GM19324 (cell line): ENCODE measurements at regions not wholly inside any gene's neighbourhood (a gene's known extent, or its start where the extent isn't known, plus 50 kb on each side); places are given as distances from the start of the nearest gene placed in this dataset.

Experiments
- ATAC-seq: cut with Tn5 transposase; IDR thresholded peaks from one replicate; pipeline ENCODE4 v1.9.1; 2021; ENCODE audit warnings: mild to moderate bottlenecking, moderate library complexity; ENCODE audit not compliant: unreplicated experiment, low FRiP score

DNA sequence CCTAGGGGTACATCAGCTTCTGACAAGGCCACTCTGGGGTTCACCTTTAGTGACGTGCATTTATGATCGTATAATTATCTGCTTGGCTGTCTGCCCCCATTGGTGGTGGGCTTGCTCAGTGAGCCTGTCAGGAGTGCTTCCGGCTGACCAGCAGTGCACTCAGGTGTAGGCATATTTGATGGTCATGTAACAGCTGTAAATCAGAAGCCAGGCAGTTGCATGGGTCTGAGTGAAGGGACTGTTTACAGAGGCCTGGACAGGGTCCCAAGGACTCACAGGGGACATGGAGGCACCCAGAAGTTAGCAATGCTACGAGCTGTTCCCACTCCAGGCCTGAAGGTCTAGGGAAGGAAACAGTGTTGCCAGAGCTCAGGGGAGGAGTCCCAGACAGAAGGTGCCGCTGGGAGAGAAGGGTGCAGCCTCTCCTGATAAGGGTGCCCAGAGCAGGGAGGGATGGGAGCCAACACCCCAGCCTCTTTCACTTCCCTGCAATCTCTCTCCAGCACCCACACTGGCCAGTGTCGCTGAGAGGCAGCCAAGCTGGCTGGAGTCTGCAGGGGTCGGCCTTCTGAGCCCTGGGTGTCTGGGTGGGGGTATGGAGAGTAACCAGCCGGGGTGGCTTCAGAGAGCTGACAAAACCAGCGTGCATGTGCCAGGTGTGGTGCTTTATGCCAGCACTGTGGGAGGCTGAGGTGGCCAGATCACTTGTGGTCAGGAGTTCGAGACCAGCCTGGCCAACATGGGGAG is 61.3 kb upstream of the PRR23E start:
- ATAC-seq: no peak

DNA sequence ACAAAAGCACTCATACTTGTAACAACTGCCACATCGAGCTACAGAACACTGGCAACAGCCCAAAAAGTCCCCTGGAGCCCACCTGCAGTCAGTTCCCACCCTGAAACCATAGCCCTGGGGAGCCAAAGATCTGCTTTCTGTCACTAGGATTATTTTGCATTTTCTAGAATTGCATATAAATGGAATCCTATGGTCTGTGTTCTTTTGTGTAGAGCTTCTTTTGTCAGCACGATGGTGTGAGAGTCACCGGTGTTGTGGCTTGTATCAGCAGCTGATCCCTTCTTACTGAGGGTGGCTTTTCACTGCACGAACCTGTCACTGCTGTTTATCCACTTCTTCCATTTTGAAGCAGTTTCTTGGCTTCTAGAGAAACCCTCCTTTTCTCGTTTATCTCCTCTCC is 60.1 kb upstream of the PRR23E start:
- no peak for ATAC-seq

DNA sequence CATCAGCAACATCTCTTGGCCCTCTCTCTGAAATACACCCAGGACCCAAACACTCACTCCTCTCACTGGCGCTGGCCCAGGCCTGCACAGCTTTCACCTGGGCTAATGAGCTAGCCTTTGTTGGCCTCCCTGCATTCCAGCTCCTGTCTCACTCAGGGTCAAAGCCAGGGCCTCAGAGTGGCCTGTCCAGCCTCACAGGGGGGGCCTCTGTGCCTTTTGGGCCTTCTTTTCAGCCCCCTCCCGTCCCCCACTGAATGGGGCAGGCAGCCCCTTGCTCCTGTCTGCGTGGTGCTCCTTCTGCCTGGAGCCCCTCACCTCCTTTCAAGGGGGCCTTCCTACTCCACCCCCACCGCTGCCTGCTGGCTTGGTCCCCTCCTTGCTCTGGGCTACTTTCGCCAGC is 59.0 kb upstream of the PRR23E start:
- ATAC-seq: no peak

DNA sequence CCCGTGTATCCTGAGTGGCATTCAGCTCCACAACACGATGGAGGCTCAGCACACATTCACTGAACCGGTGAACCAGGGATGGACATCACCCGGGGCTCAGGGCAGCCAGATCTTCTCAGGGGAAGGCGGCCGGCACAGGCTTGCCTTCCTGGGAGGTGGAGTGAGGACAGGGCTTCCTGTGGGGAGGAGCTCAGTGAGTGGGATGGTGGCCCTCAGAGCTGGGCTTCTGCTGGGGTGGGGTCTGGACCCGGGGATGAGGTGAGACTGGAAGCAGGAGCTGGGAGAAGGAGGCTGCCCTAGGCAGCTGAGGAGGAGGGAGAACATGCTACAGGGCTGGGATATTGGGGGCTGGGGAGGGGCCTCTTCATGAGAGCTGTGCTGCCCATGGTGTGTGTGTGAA is 58.5 kb upstream of the PRR23E start:
- no peak for ATAC-seq

DNA sequence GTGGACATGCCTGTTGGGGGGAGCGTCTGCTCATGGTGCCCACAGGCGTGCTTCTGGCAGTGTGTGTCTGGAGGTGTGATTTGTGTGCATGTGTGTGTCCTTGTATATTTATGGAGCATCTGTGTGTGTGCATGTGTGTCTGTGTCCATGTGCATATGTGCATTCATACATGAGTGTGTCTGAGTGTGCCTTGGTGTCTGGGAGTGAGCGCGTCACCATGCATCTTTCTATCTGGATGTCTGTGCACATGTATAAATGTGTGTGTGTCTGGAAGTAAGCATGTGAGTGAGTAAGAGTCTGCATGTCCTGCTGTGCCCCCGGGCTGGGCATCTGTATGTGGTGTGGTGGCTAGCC is 58.1 kb upstream of the PRR23E start:
- ATAC-seq: no peak

DNA sequence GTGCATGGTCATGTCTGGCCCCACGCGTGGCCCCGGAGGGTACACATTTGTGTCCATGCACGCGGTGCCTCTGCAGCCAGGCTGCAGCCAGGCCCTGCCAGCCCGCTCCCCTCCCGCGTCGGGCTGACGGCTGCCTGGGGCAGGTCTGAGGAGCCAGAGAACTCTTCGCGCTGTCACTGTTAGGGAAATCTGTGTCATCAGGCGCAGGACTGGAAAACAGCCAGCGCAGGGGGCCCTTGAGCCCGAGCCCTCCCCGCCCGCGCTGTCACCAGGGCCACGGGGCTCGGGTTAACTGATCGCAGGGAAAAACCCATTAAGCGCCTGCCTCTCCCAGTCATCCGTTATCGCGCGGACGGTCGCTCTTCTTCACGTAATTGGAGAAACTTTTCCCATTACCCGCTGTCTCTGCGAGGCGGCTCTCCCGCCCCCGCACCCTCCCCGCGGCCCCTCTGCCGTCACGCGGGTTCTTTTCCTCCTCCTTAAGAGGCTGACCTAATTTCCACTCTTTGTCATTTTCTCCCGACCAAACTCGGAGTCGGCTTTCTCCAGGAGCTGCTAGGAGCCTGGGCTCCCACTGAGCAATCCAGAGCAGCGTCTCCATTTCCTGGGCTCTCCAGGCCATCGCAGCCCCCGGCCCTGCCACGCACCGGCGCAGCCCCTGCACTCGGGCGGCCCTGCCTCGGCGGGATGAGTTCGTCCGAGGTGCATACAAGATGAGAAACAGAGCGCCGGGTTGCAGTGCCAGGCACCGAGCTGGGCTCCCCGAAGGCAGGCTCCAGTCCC is 57.5 kb upstream of the PRR23E start:
- ATAC-seq: no peak

DNA sequence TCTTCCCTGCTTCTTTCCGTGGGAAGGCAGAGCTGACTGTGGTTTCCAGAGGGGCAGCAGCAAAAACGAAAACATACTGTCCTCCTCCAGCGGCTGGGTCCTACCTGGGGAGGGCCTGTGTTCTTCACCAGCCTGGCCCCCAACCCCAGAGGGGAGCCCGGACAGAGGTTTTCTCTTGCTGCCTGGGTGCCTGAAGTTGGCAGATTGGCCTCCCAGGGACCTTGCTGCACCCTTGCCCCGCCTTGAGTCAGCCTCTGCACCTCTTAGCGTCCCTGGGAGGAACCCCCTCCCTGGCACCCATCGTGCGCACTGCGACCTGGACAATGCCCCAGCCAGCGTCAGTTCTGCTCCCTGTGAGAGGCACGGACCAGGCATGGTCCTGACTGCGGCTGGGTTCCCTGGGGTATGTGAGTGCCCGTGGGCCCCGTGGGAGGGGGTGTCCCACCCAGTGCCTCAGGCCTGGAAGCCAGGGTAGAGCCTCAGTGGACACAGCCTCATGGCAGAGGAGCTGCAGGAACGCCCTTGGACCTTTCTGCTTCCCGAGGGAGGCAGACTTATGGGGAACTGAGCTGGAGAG is 56.8 kb upstream of the PRR23E start:
- ATAC-seq: no peak

DNA sequence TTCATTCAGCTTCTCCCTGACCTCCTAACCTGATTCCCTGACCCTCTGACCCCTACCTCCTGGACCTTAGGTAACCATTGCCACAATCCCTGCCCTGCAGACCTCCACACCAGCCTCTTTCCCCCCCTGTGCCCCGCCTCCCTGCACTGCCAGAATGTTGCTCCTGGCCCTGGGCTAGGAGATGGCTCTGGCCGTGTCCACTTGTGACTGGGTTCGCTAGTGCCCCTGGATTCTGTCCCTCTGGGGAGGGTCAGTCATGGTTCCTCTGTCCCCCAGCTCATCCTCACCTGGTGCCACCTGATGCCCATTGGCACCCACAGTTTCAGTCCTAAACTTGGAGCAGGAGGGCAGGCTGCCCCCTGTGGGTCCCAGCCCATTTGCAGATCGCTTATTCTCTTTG is 56.2 kb upstream of the PRR23E start:
- no peak for ATAC-seq

DNA sequence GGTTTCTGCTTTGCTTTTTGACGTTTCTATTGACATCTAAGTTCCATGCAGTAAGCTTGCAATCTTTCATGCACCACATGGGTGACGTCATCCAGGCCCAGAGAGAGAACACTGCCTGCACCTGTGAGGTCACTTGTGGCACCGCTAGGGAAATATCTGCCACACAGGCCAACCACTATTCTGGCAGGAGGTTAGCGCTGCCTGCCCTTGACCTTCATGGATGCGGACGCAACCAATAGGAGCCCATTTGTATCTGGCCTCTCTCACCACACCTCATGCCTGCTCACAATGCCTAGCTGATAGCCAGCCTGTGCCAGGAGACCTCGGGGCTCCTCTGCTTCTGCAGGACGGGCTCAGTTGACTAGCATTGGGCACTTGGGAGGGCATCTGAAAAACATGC is 55.8 kb upstream of the PRR23E start:
- no peak for ATAC-seq

DNA sequence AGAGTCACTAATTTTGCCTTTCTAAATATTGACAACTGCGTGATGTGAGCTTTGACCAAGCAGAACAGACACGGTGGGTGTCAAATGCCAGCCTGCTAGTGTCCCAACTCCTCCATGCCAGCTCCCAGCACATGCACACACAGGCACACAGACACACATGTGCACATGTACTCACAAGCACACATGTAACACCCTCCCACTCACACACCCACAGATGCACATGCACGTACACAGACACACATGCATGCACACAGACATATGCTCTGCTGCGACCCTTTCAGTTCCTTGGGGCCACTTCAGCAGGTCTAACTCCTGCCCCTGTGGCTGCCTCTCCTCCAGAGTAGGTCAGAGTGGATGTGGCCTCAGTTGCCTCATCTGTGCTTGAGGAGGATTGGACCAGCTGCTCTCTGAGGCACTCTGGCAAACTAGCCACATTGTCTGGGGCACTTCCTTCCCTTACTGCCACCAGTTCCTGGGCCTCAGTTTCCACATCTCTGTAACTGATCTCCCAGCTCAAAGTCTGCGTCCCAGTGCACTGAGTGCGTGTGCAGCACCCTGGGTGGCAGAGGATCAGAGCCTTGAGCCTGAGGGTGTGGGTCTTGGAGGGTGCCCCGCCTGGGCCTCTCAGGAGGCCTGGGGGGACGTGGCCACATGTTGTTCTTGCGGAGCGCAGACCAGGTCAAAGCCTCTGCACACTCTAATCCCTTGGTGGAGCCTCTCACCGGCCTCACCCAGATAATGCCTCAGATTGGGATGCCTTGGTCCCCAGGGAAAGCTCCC is 55.0 kb upstream of the PRR23E start:
- ATAC-seq: no peak

DNA sequence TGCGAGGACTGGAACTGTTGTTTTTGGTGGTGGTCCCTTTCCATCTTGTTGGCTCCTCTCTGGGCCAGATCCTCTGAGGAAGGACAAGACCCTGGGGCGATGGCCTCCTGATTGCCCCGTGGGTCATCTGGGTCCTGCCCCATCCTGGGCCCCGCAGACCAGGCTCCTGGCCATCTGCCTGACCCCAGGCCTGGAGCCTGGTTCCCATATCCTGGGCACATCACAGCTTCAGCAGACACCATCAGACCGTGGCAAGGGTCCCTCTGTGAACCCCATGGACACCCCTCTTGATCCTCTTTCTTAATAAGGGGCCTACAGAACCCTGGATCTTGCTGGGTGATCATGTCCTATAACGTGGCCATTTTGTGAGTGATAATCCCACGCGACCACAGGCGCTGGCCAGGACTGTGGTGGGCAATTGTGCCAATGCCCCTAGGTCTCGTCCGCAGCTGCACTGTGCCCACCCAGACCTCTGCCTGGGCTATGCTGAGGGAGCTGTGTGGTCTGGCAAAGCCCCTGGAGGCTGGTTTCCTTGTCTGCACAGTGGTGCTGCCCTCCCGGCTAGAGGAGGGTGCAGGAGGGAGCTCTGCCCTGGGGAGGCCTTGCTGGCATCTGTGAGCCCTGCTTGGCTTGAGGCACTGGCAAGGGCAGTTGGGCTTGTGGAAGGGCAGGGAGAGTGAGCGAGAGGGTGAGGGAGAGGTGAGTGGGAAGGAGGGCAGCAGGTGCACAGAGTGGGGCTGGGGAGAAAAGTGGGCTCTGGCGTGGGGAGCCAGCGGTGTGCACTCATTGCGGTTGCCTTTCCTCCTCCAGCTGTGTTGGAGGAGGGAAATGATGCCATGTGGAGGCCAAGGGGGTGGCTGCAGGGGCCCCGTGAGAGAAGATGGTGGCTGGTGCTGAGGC is 53.1 kb upstream of the PRR23E start:
- ATAC-seq: no peak

DNA sequence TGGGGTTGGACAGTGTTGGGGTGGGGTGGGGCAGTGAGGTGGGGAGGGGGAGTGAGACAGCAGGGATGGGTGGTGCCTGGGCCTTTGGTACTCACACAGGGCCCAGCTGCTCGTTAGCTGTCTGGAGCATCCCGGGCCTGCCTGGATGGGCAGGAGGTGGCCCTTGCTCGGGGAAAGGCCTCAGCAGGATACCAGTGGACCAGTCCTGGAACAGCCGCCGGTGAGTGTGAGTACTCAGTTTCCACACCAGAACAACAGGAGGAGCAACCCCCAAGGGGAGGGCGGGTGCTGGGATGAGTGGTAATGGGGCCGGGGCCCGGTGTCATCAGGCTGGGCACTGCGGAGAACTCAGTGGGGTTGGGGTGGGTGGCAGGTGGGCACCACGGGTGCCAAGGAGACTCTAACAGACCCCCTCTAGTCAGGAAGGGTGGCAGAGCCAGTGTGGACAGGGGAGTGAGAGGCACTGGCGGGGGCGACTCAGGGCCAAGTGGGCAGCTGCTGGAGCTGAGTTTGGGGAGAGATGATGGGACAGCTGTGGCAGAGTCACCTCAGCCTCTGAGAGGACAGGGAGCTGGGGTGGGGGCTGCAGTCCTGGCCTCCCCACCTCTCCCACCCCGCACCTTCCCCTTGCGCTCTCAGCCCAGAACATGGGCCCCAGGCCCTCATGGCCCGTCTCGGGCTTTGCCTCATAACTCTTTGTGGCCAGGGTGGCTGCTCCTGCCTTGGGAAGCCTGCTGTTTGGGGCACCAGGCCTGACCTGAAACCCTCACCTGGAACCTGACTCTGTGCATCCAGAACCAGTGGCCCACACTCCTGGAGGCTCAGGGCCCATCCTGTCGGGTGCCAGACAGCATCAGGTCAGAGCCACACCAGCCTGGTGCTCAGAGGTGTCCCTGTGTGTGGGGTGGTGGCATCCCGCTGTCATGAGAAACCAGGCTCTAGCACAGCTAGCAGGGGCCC is 52.1 kb upstream of the PRR23E start:
- ATAC-seq: no peak

DNA sequence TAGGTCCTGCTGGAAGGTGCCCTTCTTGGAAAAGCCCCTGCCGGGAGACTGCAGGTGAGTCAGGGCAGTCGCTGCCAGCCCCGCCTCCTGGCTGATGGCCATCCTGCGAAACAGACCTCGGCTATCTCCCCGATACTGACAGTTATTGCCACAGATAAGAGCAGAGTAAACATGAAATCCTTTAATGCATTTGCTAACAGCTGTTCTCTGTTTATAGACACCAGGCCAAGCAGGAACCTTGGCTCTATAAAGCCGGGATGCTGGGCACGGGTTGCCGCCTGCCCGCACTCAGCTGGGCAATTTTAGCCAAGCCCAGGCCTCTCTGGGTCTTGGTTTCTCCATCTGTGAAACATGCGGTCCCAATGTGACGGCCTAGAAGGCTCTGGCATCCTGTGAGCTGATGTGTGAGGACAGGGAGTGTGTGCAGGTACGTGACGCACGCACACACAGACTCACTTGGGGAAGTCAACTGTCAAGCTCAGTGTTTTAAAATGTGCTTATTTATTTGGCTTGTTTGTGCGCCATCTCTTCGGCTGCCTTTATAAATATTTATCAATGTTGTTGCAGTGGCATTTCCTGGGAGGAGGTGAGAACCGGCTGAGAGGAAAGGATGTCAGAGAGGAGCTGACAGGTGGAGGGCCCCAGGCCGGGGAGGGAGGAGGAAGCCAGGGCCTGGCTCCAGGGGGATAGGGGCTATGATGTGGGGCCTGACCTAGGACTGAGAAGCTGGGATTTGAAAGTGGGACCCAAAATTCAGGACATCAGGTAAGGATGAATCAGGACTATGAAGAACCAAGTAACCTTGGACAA is 50.8 kb upstream of the PRR23E start:
- no peak for ATAC-seq
